SK-N-MC (cell line): ENCODE measurements at regions not wholly inside any gene's neighbourhood (a gene's known extent, or its start where the extent isn't known, plus 50 kb on each side); places are given as distances from the start of the nearest gene placed in this dataset.

ENCODE experiments used
- EZH2 ChIP-seq: fragments of 200-600 bp; sonication (generic); IDR thresholded peaks from one replicate; pipeline ENCODE4 v1.6.1; 2017; ENCODE audit warnings: antibody characterized with exemption
- POLR2AphosphoS5 ChIP-seq: IDR thresholded peaks from 2 replicates; pipeline ENCODE4 v1.6.1; 2012; ENCODE audit warnings: mild to moderate bottlenecking, low read depth, low read length, borderline replicate concordance

DNA sequence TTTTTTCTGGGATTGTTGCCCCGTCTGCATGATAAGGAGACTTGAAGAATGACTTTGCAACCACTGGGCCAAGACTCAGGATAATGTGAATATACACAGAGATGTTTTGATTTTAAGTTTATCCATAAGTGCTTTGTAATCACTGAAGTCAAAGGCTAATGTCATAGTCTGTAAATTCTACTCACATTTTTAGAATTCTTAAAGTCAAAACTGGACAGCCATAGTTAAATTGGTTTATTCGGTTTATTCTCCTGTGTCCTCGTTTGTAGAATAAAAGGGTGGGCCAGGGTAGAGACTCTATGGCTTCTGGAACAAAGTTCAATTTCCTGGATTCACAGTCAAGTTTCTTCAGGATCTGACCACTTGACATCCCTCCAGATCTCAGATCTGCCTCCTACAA is 327.7 kb upstream of the TNC start:
- TF ChIP-seq POLR2AphosphoS5 (no peak), EZH2 (no peak)
